Transverse colon (tissue), 3 donors: ENCODE measurements at regions not wholly inside any gene's neighbourhood (a gene's known extent, or its start where the extent isn't known, plus 50 kb on each side); places are given as distances from the start of the nearest gene placed in this dataset.

Experiments used
- EP300 ChIP-seq: sonication (generic); formaldehyde crosslinking; IDR thresholded peaks from one replicate; pipeline ENCODE4 v1.6.1; 2017; ENCODE audit warnings: antibody characterized with exemption, low read depth
- POLR2AphosphoS5 ChIP-seq, 3 donors: sonication (generic); formaldehyde crosslinking; IDR thresholded peaks; one replicate each; pipeline ENCODE4 v1.6.1; 2016; ENCODE audit warnings: antibody characterized with exemption in 3 of 3

GRCh38 chr6:12584631-12585405, 131.7 kb upstream of the PHACTR1 start:
- TF ChIP-seq EP300 (no peak), POLR2AphosphoS5 (IDR thresholded peaks at IDR 0.05) (no peak)
